ENCODE measurements at regions not wholly inside any gene's neighbourhood (a gene's known extent, or its start where the extent isn't known, plus 50 kb on each side); places are given as distances from the start of the nearest gene placed in this dataset.

DNA sequence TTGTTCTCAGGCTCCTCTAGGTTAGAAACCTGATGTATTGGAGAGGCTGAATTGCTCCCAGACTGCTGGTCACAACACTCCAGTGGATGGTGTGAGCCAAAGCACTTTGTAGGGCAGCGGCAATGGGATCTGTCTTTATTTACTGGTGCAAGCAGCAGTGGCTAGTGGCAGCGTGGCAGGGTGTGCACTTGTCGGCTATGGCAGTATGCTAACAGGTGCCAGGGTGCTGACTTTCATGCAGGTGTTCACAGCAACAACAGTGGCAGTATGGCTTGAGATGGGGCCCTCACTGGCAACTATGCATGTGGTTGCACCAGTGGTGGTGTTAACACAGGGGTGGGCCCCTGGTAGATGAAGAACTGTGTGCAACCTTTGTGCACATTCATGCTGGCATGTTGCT lies 347.8 kb downstream of the DSC3 start:
- TF ChIP-seq, protein P1, sequence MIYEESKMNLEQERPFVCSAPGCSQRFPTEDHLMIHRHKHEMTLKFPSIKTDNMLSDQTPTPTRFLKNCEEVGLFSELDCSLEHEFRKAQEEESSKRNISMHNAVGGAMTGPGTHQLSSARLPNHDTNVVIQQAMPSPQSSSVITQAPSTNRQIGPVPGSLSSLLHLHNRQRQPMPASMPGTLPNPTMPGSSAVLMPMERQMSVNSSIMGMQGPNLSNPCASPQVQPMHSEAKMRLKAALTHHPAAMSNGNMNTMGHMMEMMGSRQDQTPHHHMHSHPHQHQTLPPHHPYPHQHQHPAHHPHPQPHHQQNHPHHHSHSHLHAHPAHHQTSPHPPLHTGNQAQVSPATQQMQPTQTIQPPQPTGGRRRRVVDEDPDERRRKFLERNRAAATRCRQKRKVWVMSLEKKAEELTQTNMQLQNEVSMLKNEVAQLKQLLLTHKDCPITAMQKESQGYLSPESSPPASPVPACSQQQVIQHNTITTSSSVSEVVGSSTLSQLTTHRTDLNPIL (CRISPR knock-in tag; IDR thresholded peaks at IDR 0.05; ENCODE audit: low read depth): no peak
- TF ChIP-seq TOX (CRISPR knock-in tag; IDR thresholded peaks at IDR 0.05; ENCODE audit: borderline replicate concordance) (no peak), SNAI2 (CRISPR knock-in tag; IDR thresholded peaks at IDR 0.05) (no peak)
- TF ChIP-seq, protein P2, sequence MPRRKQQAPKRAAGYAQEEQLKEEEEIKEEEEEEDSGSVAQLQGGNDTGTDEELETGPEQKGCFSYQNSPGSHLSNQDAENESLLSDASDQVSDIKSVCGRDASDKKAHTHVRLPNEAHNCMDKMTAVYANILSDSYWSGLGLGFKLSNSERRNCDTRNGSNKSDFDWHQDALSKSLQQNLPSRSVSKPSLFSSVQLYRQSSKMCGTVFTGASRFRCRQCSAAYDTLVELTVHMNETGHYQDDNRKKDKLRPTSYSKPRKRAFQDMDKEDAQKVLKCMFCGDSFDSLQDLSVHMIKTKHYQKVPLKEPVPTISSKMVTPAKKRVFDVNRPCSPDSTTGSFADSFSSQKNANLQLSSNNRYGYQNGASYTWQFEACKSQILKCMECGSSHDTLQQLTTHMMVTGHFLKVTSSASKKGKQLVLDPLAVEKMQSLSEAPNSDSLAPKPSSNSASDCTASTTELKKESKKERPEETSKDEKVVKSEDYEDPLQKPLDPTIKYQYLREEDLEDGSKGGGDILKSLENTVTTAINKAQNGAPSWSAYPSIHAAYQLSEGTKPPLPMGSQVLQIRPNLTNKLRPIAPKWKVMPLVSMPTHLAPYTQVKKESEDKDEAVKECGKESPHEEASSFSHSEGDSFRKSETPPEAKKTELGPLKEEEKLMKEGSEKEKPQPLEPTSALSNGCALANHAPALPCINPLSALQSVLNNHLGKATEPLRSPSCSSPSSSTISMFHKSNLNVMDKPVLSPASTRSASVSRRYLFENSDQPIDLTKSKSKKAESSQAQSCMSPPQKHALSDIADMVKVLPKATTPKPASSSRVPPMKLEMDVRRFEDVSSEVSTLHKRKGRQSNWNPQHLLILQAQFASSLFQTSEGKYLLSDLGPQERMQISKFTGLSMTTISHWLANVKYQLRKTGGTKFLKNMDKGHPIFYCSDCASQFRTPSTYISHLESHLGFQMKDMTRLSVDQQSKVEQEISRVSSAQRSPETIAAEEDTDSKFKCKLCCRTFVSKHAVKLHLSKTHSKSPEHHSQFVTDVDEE (CRISPR knock-in tag; IDR thresholded peaks at IDR 0.05): no peak
- no peak for ATAC-seq

DNA sequence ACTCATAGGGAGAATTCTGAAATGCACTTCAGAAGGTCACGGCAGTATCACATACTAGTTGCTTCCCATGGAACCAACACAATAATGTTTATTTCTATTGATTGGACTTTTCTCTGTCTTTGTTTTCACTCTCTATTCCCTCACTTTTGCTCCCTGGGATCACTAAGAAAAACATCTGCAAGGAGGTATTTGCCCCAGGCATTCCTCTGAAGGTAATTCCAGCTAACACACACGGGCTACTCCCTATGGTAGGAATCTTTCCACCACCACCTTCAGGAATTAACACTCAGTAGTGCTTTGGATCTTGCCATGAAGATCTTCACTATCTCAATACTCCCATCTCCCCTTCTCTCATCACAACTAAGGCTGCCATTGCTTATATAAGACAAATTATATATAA lies 353.3 kb downstream of the DSC3 start:
- TF ChIP-seq, protein P2 (CRISPR knock-in tag; IDR thresholded peaks at IDR 0.05): no peak
- TF ChIP-seq, protein P3, sequence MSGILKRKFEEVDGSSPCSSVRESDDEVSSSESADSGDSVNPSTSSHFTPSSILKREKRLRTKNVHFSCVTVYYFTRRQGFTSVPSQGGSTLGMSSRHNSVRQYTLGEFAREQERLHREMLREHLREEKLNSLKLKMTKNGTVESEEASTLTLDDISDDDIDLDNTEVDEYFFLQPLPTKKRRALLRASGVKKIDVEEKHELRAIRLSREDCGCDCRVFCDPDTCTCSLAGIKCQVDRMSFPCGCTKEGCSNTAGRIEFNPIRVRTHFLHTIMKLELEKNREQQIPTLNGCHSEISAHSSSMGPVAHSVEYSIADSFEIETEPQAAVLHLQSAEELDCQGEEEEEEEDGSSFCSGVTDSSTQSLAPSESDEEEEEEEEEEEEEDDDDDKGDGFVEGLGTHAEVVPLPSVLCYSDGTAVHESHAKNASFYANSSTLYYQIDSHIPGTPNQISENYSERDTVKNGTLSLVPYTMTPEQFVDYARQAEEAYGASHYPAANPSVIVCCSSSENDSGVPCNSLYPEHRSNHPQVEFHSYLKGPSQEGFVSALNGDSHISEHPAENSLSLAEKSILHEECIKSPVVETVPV (CRISPR knock-in tag; IDR thresholded peaks at IDR 0.05): no peak
- TF ChIP-seq PPARA (CRISPR knock-in tag; IDR thresholded peaks at IDR 0.05; ENCODE audit: borderline replicate concordance): no peak
- no peak for TF ChIP-seq TCF4 (CRISPR knock-in tag; IDR thresholded peaks at IDR 0.05; ENCODE audit: borderline replicate concordance)
- no peak for TF ChIP-seq OSR1 (CRISPR knock-in tag; IDR thresholded peaks at IDR 0.05)
- no peak for TF ChIP-seq ARNTL (CRISPR knock-in tag; IDR thresholded peaks at IDR 0.05; ENCODE audit: borderline replicate concordance, low read depth)
- no peak for TF ChIP-seq BACH2 (CRISPR knock-in tag; IDR thresholded peaks at IDR 0.05; ENCODE audit: borderline replicate concordance)
- no peak for TF ChIP-seq CSDC2 (CRISPR knock-in tag; IDR thresholded peaks at IDR 0.05)
- no peak for TF ChIP-seq ZFP3 (CRISPR knock-in tag; IDR thresholded peaks at IDR 0.05)
- TF ChIP-seq ESRRG (CRISPR knock-in tag; IDR thresholded peaks at IDR 0.05): no peak
- TF ChIP-seq ZFP30 (CRISPR knock-in tag; IDR thresholded peaks at IDR 0.05): no peak
- TF ChIP-seq, protein P4, sequence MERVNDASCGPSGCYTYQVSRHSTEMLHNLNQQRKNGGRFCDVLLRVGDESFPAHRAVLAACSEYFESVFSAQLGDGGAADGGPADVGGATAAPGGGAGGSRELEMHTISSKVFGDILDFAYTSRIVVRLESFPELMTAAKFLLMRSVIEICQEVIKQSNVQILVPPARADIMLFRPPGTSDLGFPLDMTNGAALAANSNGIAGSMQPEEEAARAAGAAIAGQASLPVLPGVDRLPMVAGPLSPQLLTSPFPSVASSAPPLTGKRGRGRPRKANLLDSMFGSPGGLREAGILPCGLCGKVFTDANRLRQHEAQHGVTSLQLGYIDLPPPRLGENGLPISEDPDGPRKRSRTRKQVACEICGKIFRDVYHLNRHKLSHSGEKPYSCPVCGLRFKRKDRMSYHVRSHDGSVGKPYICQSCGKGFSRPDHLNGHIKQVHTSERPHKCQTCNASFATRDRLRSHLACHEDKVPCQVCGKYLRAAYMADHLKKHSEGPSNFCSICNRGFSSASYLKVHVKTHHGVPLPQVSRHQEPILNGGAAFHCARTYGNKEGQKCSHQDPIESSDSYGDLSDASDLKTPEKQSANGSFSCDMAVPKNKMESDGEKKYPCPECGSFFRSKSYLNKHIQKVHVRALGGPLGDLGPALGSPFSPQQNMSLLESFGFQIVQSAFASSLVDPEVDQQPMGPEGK (CRISPR knock-in tag; IDR thresholded peaks at IDR 0.05; ENCODE audit: borderline replicate concordance): no peak
- TF ChIP-seq ZNF70 (CRISPR knock-in tag; IDR thresholded peaks at IDR 0.05): no peak
- ATAC-seq: no peak

DNA sequence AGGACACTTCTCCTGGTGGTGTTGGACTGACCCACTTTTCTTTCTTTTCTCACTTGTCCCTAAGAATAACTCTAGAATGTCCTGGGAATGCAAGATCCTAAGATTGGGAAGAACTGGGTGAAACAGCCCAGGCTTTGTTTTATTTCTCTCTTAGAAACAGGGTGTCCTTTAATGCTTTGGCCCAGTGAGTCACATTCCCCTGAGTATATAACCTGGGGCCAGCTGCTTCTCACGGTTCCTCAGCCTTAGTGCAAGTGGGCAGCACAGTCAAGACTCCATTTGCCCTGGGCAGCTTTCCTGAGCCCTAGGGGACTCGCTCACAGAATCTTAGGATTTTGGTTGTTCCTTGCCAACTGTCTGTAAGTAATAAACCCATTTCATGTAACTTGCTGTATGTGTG lies 355.0 kb downstream of the DSC3 start:
- ATAC-seq: no peak
- TF ChIP-seq ISL1 (CRISPR knock-in tag; IDR thresholded peaks at IDR 0.05) (no peak), TCF4 (CRISPR knock-in tag; IDR thresholded peaks at IDR 0.05; ENCODE audit: borderline replicate concordance) (no peak), ZNF565 (CRISPR knock-in tag; conservative IDR thresholded peaks at IDR 0.05; ENCODE audit: low read depth) (no peak), RARB (CRISPR knock-in tag; IDR thresholded peaks at IDR 0.05) (no peak), SNAI2 (CRISPR knock-in tag; IDR thresholded peaks at IDR 0.05) (no peak)
- TF ChIP-seq, protein P2 (CRISPR knock-in tag; IDR thresholded peaks at IDR 0.05): no peak
- TF ChIP-seq, protein P4 (CRISPR knock-in tag; IDR thresholded peaks at IDR 0.05; ENCODE audit: borderline replicate concordance): no peak

Measured in SK-N-SH treated with all-trans-retinoic acid at 6 μM for 48 hours (cell line).